Glutamatergic neuron (in vitro differentiated cells): ENCODE measurements at regions not wholly inside any gene's neighbourhood (a gene's known extent, or its start where the extent isn't known, plus 50 kb on each side); places are given as distances from the start of the nearest gene placed in this dataset.

Source experiments
- DNase-seq: peaks from one replicate; pipeline ENCODE4 v3.0.0; 2022
- H3K27ac Mint-ChIP-seq: one replicate; pipeline ENCODE4 v1.8.0; 2020; ENCODE audit warnings: mild to moderate bottlenecking, mixed read lengths, inconsistent platforms; ENCODE audit not compliant: unreplicated experiment
- H3K27me3 Mint-ChIP-seq: one replicate; pipeline ENCODE4 v1.8.0; 2020; ENCODE audit warnings: mild to moderate bottlenecking, moderate library complexity, mixed read lengths, inconsistent platforms; ENCODE audit not compliant: unreplicated experiment
- H3K36me3 Mint-ChIP-seq: one replicate; pipeline ENCODE4 v1.8.0; 2020; ENCODE audit warnings: mild to moderate bottlenecking, mixed read lengths, inconsistent platforms; ENCODE audit not compliant: unreplicated experiment
- H3K4me1 Mint-ChIP-seq: one replicate; pipeline ENCODE4 v1.8.0; 2020; ENCODE audit warnings: mild to moderate bottlenecking, low read depth, mixed read lengths, inconsistent platforms; ENCODE audit not compliant: unreplicated experiment
- H3K4me3 Mint-ChIP-seq: one replicate; pipeline ENCODE4 v1.8.0; 2020; ENCODE audit warnings: mild to moderate bottlenecking, mixed read lengths, inconsistent platforms; ENCODE audit not compliant: unreplicated experiment
- H3K9me3 Mint-ChIP-seq: one replicate; pipeline ENCODE4 v1.8.0; 2020; ENCODE audit warnings: mild to moderate bottlenecking, moderate library complexity, mixed read lengths, inconsistent platforms; ENCODE audit not compliant: unreplicated experiment
- CTCF ChIP-seq: fragments of 200-600 bp; sonication (generic); IDR thresholded peaks from one replicate; pipeline ENCODE4 v1.5.0; 2021; ENCODE audit not compliant: partially characterized antibody, unreplicated experiment

GRCh38 chr5:98463676-98464075 lies 309.8 kb upstream of the RGMB start:
- peaks cover 1% of the 10 kb centered on the region for H3K9me3 Mint-ChIP-seq
- no peak overlapping the region for H3K4me3 Mint-ChIP-seq
- H3K4me1 Mint-ChIP-seq: no peaks in the 10 kb centered on the region
- H3K36me3 Mint-ChIP-seq: no peaks in the 10 kb centered on the region
- no peak for TF ChIP-seq CTCF
- DNase-seq: no peak
- no peak overlapping the region for H3K27ac Mint-ChIP-seq
- no peaks in the 10 kb centered on the region for H3K27me3 Mint-ChIP-seq

- no peak for DNase-seq
- H3K9me3 Mint-ChIP-seq: peaks cover 1% of the 10 kb centered on the region
- no peak overlapping the region for H3K4me3 Mint-ChIP-seq
- no peak overlapping the region for H3K27ac Mint-ChIP-seq
- no peaks in the 10 kb centered on the region for H3K36me3 Mint-ChIP-seq
- no peaks in the 10 kb centered on the region for H3K27me3 Mint-ChIP-seq
- TF ChIP-seq CTCF: no peak
- H3K4me1 Mint-ChIP-seq: no peaks in the 10 kb centered on the region
These were observed 308.6 kb upstream of the RGMB start for GRCh38 chr5:98464737-98465330.

- Mint-ChIP-seq H3K27ac (no peak overlapping the region), H3K9me3 (peaks cover 1% of the 10 kb centered on the region), H3K4me1 (peaks cover 10% of the 10 kb centered on the region), H3K27me3 (no peaks in the 10 kb centered on the region), H3K36me3 (no peaks in the 10 kb centered on the region), H3K4me3 (no peak overlapping the region)
- no peak for DNase-seq
- TF ChIP-seq CTCF: no peak
These were observed 305.1 kb upstream of the RGMB start for GRCh38 chr5:98468188-98468869.

GRCh38 chr5:98470747-98471146 lies 302.7 kb upstream of the RGMB start:
- Mint-ChIP-seq H3K27ac (no peak overlapping the region), H3K4me3 (no peak overlapping the region), H3K9me3 (peaks cover 1% of the 10 kb centered on the region), H3K4me1 (peaks cover 12% of the 10 kb centered on the region), H3K36me3 (no peaks in the 10 kb centered on the region), H3K27me3 (no peaks in the 10 kb centered on the region)
- TF ChIP-seq CTCF: no peak
- DNase-seq: no peak

- H3K4me3 Mint-ChIP-seq: no peak overlapping the region
- no peak for DNase-seq
- no peaks in the 10 kb centered on the region for H3K27me3 Mint-ChIP-seq
- no peaks in the 10 kb centered on the region for H3K36me3 Mint-ChIP-seq
- H3K4me1 Mint-ChIP-seq: peaks cover 12% of the 10 kb centered on the region
- peaks cover 1% of the 10 kb centered on the region for H3K9me3 Mint-ChIP-seq
- H3K27ac Mint-ChIP-seq: no peak overlapping the region
- TF ChIP-seq CTCF: no peak
These were observed 302.0 kb upstream of the RGMB start for GRCh38 chr5:98471458-98471857.
